GM19372 (cell line): ENCODE measurements at regions not wholly inside any gene's neighbourhood (a gene's known extent, or its start where the extent isn't known, plus 50 kb on each side); places are given as distances from the start of the nearest gene placed in this dataset.

Source experiments
- ATAC-seq: cut with Tn5 transposase; IDR thresholded peaks from one replicate; pipeline ENCODE4 v1.9.1; 2021; ENCODE audit warnings: mild to moderate bottlenecking, low read depth, moderate library complexity; ENCODE audit not compliant: unreplicated experiment

DNA sequence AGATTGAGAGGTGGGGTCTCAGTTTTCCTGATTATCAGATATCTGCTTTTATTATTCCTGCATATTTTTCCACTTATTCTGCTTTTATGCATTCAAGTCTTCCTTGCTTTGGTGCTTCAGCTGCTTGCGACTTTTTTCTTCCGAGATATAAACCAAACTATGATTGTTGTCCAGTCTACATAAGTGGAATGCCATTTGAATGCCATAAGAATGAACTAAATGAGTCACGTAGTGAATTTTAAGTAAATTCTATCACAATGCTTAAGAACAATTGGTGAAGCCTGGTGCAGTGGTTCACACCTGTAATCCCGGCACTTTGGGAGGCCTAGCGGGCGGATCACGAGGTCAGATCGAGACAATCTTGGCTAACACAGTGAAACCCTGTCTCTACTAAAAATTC is 189.1 kb downstream of the PCDH18 start:
- no peak for ATAC-seq

DNA sequence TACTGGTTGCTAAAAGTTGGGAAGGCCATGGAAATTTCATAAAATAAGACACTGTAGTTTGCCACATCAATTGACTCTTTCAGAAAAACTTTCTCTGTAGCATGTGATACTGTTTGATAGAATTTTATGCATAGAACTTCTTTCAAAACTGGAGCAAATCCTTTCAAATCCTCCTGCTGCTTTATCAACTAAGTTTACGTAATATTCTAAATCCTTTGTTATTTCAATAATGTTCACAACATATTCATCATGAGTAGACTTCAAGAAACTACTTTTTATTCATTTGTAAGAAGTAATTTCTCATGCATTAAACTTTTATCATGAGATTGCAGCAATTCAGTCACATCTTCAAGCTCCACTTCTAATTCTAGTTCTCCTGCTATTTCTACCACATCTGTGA is 199.3 kb downstream of the PCDH18 start:
- no peak for ATAC-seq

DNA sequence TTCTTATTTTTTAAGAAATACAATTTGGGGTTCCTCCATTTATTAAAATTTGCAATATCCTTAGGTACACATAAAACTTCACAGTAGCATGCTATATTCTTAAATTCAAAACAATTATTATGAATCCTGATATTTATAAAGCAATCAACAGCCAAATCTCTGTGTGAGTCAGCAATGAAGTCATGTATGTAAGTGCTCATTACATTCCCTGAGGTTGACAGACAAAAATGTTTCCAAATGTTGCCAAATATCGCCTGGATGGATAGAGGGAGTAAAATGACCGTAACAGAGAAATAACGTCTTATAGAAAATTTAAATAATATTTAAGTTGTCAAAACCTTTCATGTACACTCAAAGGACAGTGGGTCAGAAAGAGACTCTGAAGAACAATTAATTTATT is 220.0 kb downstream of the PCDH18 start:
- ATAC-seq, result no peak

- no peak for ATAC-seq
Observed at GRCh38 chr4:137310593-137311490, 221.5 kb downstream of the PCDH18 start.

DNA sequence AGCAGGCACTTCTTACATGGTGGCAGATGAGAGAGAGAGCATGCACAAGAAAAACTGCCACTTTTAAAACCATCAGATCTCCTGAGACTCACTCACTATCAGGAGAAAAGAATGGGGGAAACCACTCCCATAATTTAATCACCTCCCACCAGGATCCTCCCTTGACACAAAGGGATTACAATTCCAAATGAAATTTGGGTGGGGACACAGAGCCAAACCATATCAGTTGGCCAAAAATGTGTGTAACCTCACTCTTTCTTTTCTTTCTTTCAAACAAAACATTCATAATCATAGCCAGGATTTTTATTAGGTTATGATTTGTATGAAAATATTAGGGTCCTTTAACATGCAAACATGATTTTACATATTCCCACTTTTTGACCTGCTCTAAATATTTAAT is 222.1 kb downstream of the PCDH18 start:
- no peak for ATAC-seq

GRCh38 chr4:137309424-137309823 is 222.9 kb downstream of the PCDH18 start:
- no peak for ATAC-seq

DNA sequence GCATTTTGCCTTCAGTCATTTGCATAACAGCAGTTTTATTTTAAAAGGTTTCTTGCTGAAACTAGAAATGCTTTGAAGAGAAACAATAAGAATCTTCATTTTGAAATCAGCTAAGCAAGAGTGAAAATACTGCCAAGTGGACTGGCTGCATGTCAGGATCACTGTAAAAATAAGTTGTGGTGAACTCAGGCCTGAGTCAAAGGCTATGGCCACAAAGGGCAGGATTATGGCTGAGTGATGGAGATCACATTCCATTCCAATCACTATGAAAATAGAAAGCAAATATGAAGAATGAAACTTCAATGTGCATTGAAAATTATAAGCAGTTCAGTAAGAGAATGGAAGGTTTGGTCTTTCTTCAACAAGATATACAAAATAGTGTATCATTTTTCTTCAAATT is 224.5 kb downstream of the PCDH18 start:
- ATAC-seq, result no peak

DNA sequence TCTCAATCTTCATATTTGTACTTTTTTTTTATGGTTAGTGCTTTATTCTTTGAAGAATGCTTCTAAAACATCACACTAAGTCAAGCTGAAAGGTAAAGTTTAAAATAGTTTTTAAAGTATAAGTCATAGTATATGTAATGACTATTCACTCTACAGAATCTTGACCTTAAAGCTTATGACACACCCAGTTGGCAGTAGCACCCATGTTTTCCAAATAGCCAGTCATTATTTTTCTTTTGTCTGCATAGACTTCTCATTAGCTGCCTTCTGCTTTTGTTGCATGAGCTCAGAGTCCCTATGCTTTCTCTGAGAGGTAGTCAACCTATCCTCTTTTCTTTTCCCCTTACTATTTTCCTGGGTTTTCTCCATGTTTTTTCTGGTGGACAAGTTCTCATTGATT is 231.5 kb downstream of the PCDH18 start:
- no peak for ATAC-seq

DNA sequence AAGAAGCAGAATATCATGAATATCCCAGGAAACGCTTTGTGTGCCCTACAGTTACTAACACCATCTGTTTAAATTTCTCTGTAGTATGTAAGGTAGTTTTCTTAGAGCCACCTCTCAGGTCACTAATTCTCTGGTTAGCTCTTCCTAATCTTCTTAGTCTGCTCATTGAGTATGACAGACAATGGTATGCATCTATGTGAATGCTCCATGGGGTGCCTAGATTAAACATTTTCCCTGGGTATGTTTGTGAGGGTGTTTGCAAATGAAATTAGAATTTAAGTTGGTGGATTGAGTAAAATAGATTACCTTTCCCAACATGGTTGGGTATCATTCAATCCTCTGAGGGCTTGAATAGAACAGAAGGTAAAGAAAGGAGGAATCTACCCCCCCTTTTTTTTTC is 233.0 kb downstream of the PCDH18 start:
- no peak for ATAC-seq

GRCh38 chr4:137293281-137293680 is 239.0 kb downstream of the PCDH18 start:
- no peak for ATAC-seq

DNA sequence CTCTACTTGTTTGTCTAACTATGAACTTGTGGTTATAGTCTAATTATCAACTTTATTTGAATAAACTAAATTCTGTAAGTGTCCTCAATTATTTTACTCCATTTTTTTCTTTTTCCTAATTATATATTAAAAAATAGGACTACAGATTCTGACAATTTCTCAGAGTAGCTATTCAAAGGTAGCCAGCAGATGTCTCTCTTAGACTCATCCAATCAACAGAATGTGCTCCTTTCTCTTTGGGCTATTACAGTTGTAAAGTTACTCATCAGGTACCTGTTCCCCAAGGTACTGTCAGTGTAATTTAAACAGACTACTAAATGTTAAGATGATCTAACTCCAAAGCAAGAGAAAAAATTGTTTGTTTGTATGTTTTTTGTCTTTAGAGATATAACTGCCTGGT is 248.6 kb downstream of the PCDH18 start:
- no peak for ATAC-seq

GRCh38 chr4:137278431-137278830 is 253.9 kb downstream of the PCDH18 start:
- no peak for ATAC-seq

- ATAC-seq, result no peak
Observed at GRCh38 chr4:137274404-137274803, 257.9 kb downstream of the PCDH18 start.

DNA sequence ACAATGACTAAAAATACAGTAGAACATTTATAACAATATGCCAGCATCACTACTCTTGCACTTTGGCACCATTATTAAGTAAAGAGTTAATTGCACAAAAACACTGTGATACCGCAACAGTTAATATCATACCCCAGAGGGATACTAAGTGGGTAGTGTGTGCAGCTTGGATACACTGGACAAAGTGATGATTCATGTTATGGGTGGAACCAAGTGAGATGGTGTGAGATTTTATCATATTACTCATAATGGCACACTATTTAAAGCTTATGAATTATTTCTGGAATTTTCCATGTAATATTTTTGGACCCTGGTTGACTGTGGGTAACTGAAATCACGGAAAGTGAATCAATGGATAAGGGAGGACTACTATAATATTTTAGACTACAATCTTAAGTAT is 265.3 kb downstream of the PCDH18 start:
- ATAC-seq, result no peak

- ATAC-seq, result no peak
Observed at GRCh38 chr4:137266511-137266910, 265.8 kb downstream of the PCDH18 start.

- no peak for ATAC-seq
Observed at GRCh38 chr4:137263206-137263605, 269.1 kb downstream of the PCDH18 start.

DNA sequence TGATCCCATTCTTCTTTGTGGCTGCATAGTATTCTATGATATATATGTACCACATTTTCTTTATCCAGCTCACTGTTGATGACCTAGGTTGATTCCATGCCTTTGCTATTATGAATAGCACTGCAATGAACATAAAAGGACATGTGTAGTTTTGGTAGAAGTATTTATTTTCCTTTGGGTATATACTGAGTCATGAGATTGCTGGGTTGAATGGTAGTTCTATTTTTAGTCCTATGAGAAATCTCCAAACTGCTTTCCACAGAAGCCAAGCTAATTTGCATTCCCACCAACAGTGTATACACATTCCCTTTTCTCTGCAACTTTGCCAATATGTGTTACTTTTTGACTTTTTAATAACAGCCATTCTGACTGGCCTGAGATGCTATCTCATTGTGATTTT is 278.3 kb downstream of the PCDH18 start:
- no peak for ATAC-seq

- ATAC-seq, result no peak
Observed at GRCh38 chr4:137249112-137249511, 283.2 kb downstream of the PCDH18 start.

DNA sequence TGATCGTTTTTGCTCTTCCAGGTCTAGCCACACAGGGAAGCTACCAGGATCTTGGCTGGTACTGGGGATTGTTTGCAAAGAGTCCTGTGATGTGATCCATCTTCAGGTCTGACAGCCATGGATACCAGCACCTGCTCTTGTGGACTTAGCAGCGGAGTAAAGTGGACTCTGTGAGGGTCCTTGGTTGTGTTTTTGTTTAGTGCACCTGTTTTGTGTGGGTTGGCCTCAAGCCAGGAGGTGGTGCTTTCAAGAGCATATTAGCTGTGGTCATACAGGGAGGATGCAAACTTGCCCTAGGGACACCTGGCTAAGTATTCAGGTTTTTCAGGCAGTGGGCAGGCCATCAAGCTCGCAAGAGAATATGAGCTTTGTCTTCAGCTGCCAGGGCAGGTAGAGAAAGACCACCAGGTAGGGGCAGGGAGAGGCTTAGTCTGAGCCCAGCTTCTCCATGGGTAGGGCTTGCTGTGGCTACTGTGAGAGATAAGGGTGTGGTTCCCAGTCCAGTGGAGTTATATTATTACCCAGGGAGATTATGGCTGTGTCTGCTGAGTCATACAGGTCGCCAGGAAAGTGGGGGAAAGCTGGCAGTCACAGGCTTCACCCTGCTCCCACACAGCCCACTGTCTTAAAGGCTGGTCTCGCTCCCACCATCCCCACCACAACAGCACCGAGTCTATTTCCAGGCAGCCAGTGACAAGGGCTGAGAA is 293.7 kb downstream of the PCDH18 start:
- no peak for ATAC-seq

GRCh38 chr4:137226900-137227299 is 305.4 kb downstream of the PCDH18 start:
- ATAC-seq, result no peak

DNA sequence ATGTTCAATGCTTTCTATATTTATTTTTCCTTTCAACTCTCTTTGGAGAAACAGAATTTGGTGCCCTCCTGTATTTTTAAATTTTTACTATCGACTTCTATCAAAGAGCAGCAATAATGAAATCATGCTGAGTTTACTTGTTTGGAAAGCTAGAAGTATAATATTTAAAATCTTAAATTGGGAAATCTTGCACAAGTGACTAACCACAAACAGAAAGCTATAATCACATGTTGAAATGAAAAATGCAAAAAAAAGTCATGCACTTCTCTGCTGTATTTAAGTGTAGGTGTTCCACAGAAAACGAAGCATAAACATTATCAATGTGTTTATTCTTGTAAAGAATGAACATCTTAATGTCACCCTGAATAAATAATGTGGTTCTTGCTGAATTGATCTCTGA is 306.1 kb downstream of the PCDH18 start:
- no peak for ATAC-seq
